Amygdala (tissue), 56 donors: ENCODE measurements at regions not wholly inside any gene's neighbourhood (a gene's known extent, or its start where the extent isn't known, plus 50 kb on each side); places are given as distances from the start of the nearest gene placed in this dataset.
A peak's percentile ranks its signal among the peaks of the same experiment; 100 is the strongest.

Experiments
- DNase-seq, 56 donors: peaks; one replicate each; lab custom pipeline; 2025; lab: John Stamatoyannopoulos, UW

DNA sequence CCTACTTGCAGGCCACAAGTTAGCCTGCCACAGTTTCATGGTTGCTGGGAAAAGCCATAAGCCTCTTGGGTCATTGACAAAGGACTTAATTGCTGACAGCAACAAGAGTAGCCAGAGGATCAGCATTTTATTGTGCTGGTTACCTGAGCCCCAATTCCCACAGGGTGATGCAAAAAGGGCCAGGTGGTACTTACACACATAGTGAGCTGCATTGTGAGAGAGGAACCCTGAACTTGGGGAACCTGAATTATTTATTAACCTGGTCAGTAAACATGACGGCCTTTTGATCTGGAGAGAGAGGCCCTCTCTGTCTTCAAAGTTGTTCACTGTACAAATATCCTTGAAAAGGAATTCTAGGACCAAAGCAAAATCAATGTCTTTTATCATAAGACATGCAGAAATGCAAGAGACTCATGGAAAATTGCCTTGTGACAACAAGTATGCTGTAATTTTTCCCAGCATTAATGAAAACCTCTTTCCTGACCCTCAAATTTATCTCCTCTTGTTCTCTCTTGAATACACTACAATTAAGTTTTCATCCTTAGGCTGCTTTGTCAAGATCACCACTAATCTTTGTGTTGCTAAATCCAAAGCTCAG lies 102.9 kb upstream of the PHYHIPL start:
- DNase-seq: no peak

DNA sequence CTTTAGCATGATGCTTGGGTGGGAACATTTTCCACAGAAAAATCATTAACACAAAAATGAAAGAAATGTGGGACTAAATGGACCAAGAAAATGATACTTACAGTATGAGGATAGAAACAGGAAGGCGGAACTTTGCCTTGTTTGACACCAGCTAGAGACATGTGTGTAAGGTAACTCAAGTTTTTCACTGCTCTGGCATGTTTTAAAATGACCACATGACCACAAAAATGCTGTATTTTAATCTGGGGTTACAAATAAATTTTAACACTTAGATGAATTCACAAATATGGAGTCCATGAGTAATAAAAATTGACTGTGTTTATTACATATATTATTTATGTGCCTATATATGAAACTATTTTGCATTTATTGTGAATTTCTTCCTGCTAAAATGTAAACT lies 100.9 kb upstream of the PHYHIPL start:
- no peak for DNase-seq

DNA sequence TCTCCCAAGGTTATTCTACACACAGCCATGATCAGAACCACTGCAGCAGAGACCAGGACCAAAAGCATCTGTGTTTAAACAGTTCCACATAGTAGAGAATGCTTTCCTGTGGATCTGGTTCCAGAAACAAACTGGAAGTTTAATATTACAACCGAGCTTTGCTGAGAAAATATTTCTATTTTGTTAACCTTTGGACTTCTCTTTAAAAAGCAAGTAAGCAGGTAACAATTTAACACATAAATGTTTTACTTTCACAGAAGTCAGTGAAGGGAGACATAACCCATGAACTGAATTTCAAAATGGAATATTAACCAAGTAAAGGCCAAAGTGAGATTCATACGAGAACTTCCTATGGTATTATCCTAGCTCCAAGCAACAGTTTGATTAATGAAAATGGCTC lies 98.6 kb upstream of the PHYHIPL start:
- DNase-seq: no peak

DNA sequence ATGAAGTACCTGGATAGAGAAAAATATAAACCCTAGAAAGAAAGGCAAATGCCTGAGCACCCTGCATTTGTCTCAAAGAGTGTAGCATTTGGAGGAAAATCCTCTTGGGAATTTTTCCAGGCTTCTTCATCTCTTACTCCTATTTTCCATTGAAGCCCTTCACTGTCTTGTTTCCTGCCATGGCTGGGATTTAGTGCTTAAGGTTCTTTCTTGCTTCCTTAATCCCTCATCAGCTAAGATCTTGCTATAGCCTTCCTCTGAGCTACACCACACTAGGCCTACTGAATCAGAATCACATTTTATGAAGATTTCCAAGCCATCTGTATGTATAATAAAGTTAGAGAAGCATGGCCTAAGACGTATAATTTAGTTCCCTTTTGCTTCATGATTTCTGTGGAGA lies 97.5 kb upstream of the PHYHIPL start:
- no peak for DNase-seq

DNA sequence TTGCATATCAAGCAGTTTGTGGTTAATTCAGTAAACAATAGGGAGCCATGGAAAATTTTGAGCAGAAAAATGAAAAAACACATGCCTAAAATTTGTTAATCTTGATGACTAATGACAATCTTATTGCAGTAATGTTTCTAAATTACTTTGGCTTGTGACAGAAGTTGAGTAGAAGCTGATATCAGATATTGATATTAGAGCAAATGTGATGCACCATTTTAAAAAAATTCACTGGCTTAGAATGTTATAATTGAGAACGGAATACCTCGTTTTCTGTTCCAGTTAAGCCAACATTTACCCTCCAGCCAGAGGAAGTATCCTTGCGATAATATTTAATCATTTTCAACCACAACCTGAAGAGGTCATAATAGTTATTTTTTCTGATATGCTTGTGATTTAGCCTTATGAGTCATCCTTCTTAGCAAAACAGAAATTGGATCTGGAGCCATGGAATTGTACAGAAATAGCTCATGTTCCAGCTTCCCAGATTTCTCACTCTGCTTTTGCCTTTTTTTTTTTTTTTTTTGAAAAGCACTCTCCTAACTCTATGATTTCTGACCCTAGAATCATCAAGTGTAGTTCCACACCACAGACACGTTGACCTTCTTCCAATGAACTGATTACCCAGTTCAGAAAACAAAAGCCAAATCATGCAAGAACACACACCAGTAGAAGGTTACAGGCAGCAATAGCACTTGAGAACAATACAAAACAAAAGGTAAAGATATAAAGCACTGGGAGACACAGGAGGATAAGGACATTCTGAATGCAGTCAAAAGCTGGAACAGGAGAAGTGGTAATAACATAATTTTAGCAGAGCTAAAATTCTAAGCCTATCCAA lies 96.8 kb upstream of the PHYHIPL start:
- DNase-seq: no peak

DNA sequence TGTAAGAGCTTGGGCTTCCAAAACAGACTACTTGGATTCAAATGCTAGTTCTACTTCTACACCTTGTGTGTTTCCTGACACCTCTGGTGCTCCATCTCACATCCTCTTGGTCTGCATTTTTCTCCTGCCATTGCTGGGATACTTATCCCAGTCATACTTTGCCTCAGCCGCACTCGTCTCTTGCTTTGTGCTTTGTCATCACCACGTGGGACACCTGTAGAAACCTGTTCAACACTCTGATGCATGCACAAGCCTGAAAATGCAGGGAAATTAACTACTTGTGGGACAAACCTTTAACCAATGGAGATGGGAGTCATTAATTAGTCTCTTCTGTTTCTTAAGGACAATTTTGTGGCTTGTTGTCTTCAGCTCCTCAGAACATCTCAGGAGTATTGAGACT lies 94.2 kb upstream of the PHYHIPL start:
- DNase-seq: no peak

DNA sequence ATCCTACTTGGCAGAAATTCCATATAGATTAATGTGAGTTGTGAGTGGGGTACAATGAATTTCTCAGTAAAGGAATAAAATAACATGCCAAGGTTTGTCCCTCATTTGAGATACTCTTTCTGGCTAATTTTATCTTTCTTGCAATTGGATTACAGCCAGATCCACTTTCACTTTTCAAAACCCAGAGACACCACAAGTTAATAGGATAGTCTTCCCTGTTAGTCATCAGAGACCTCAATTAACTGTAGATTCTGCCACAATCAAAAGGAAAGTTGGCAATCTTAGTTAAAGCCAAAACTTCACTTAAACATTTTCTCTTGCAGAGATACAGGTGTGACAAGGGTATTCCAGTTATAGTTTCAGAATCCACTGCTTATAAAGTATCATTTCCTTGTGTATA lies 91.4 kb upstream of the PHYHIPL start:
- no peak for DNase-seq

DNA sequence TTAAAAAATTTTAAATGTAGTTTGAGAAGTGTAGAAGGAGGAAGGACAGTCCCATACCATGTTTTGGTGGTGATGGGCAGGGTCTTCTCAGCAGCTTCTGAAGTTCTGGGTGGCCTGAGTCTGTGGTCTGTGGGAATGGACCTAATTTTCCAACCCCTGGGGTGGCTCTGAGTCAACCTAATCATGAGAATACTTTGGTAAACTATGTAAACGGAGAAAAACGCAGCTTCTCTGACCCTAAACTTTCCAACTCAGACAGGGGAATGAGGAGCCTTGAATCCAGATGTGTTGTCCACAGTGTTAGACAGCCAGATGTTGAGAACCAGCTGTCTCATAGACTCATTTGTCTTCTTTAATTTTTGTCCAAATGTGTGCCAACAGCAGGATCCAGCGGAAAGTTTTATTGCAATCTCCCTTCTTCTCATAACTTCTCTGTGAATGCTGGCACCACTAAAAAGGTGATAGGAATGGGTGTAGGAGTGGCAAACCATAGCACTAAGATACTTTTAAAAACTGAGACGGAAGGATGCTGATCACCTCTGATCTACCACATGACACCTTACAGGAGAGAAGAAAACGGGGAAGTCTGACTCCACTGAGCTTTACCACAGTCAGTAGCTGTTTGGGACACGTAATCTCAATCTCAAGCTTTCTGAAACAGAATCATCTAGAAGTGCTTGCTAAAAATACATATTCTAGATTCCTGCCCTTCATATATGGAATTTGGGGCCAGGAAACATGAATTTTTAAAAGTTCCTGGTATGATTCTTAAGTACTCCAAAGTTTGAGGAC lies 90.5 kb upstream of the PHYHIPL start:
- DNase-seq: no peak

DNA sequence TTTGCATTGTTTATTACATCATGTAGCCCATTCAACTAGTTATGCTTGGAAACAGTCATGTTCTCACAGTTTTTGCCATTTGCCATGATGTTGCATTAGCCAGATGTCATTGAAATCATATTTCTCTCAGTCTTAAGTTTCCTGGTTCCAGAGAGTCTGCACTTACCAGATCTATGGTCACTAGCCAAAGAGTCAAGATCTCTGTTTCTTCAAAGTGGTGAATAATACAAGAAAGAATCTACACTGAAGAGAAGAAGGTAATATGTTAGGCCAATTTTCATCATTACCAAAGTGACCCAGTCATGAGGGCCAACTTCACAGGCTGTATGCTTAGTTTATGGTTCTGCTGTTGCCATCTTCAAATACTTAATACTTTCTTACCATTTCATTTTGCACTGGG lies 89.0 kb upstream of the PHYHIPL start:
- DNase-seq: no peak

DNA sequence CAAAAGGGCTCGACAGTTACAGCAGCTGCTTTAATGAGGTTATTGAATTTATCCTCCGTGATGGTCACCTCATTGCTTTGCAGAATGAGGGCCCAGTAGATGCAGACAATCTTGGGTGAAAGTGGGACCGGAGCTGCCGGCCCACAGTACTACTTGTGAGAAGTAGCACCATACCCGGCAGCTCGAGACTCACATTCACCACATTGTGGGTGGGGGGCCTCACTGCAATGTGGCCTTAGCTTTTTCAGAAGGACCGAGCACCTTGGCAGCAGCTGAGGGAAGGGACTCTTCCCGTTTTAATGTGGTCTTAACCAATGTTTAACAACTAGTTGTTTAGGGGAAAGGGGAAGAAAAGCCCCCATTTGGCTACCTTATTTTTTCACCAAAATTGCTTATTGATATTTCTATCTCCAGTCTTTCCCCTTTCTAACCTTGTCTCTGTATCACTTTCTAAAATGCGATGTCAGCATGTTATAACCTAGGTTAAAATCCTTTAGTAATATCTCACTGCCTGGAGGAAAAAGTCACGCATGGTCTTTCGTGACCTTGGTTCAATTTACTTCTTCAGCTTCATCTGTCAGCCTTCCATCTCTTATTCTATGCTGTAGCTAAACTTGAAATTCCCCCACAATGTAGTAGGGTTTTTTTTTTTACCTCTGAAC lies 87.4 kb upstream of the PHYHIPL start:
- no peak for DNase-seq

DNA sequence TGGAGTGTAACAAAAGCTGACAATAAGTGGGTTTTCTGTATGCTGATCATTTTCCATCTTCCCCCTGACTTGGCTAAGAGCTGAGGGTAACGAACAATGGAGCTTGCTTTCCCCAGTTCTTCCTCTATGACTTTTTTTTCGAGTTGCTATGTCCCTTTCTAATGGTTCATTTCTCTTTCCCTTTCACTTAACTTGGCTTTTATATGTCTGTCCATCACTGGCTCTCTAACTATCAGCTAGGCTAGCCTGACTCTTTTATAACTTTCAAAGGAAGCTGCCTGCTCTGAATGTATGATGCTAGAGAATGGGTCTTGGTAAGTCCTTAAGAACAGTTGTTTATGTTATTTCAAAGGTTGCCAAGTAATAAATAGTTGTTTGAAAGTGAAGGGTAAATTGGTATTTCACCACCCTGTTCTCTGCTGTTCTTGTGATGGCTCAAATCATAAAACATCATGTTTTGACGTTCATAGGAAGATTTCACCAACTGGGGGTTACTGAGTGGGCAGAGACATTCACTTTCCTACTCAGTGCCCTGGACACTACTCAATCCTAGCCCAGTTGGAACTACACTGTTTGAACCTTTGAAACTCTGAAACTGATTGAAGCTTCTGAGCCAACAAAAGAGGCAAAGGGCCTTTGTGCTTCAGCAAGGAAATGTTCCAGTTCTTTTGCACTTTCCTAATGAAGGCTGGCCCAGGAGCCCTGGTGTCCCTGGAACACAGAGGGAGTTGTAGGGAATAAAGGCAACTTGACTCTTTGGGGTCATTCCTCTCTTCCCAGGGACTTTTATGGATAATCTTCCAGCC lies 85.4 kb upstream of the PHYHIPL start:
- peak in 31 of 56 donors; percentile 1 to 69 (median 22) for DNase-seq

DNA sequence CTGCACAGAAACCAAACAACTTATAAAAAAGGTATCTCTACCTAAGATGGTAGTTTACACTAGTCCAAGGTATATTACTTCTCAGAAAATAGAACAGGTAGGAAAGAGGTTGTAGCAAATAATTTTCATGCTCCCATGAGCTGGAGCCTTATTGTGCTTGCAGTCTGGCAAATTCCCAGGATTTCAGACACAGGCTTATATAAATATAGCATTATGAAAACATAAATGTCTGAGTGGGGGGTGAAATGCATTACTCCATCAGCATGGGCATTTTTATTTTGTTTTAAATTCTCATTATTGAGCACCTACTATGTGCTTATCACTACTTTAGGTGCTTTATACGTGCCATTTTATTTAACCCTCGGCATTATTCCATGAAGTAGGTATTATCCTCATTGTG lies 83.0 kb upstream of the PHYHIPL start:
- no peak for DNase-seq

DNA sequence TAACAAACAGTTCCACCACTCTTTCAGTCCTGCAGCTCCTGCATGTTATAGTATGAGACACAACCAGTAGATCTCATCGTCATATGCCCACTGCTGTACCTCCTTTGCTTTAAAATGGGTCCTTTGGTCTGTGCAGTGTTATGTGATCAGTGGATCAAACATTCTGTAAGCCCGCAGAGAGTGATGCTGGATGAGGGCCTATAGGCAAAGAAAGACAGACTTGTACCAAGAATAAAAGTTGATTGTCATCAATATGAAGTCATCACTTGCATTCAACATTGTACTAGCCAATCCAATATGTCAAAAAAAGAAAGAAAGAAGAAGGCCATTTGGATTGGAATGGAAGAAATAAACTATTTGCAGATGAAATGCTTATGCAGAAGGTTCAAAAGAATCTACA lies 79.8 kb upstream of the PHYHIPL start:
- peak in 17 of 56 donors; percentile 2 to 59 (median 18) for DNase-seq

DNA sequence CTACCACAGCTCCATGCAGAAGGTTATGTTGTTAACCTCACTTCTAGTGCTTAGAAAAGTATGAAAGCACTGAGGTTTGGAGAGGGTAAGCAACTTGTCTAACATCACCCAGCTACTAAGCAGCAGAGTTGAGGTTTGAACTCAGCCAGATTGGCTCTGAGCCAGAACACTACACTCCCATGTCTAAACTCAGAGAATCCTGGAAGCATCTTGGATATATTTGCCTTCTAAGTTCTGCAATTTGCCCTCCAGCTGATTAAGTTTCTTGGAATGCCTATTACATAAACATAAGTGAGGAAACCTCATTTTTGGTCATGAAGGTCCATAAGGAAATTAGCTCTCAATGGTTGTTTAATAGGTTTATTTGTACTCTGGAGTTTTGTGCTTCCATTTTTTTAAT lies 78.1 kb upstream of the PHYHIPL start:
- DNase-seq: peak in 1 of 56 donors; percentile 6

DNA sequence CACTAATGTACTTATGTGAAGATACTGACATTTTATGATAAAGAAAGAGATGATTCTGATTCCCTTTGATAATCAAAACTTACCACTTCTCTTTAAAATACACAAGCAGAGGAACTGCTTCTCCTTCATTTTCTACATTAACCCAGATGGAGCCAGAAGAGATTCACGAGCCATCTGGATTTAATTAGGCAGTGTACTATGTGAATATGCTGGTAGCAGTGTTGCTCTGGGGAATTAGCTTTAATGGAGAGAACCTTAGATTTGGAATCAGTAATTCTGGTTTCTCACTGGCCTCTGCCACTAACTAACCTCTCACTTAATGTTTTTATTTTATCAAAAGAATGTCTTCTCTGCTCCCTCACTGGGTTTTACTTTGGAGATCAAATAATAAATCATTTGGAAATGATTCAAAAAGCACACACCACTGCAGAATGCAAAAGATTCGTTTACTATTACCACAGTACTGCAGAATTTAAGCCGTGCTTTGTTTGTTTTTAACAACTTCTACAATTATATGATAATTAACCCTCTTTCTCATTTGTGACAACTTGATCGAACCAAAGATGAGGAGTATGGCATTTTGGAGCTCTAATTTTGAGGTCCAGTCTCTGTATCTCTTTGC lies 77.5 kb upstream of the PHYHIPL start:
- DNase-seq: no peak

DNA sequence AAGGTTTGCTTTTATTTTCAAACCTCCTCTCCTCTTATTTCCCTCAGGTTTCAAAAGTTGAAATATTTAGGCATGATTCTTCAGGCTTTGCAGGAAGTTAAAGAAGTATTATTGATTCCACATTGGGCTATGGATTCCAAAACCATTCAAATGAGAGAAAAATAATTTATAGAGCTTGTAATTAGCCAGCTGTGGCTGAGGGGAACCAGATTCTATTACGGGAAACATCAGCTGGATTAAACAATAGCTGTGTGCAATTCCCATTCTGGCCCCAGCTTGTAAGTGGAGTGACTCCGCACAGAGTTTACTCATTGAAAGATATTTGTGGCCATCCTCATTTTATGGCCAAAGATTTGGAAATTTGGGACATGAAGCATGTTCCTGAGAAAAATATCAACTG lies 77.0 kb upstream of the PHYHIPL start:
- DNase-seq: no peak

DNA sequence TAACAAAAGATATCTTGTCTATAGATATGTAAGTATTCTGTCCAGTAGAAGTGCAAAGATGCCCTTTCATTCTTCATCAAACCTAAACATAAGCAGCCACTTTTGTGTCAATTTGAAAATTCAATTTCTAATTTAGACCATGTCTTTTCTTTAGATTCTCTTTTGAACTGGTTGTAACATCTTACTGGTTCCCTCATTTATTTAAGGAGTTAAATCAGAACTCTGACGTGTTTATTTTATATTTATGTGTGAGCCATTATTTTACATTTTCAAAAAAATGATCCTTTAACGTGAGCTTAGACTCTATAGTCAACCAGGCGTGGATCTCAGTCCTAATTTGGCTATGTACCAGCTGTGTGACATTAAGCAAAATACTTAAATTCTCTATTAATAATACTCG lies 74.0 kb upstream of the PHYHIPL start:
- no peak for DNase-seq

DNA sequence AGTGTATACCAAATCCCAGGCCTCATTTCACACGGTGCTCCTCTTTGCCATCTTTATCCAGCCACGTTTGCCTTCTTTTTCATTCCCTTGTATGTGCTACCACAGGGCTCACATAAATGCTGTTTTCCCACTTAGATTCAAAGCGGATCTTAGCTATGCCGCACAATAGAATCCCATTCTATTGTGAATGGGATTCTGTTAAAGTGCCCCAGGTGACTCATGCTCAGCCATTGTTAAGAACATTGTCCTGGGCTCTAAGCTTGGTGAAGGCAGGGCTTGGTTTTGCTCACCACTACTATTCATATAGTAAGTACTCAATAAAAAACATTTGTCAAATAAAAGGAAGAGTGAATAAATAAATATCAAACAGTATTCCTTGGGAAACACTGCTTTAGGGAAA lies 72.3 kb upstream of the PHYHIPL start:
- no peak for DNase-seq

DNA sequence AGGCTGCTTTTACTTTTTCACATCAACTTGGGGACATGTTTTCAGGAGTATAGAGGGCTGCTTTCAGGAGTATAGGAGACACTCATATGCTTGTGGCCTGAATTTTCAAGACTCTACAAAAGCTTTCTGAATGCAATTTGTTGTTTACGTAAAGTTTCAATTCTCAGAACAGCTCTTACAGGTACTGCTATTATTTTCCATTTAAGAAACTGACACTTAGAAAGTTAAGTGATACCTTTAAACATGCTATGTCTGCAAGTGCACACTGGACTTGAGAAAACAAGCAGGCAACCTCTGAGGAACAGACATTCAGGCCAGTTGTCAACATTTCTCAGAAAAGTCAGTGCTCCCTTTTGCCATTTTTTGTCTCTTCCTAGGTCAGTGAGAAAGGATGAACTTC lies 70.0 kb upstream of the PHYHIPL start:
- DNase-seq: no peak

DNA sequence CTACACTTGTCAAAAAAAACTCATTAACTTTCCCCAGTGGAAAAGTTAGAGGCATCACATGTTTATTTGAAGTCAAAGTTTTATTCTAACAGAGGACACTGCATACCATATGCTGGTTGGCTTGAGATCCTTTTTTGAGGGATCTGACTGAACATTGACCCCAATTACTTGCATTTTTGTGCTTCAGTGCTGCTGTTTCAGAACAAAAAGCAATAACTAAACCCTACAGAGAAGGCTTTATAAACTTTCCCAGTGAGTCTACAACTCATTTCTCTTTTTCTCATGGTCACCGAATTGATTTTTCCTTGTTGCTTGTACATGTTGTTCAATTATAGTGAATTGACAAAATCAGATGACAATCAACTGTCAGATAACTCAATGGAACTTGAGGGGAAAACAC lies 69.3 kb upstream of the PHYHIPL start:
- DNase-seq: no peak
